Cardiac muscle cell (in vitro differentiated cells and primary cell): ENCODE measurements at regions not wholly inside any gene's neighbourhood (a gene's known extent, or its start where the extent isn't known, plus 50 kb on each side); places are given as distances from the start of the nearest gene placed in this dataset.

Source experiments
- DNase-seq, 2 donors: peaks; one replicate each; pipeline versions ENCODE4 v3.0.0 to v3.0.0-alpha.2; 2010 to 2017; ENCODE audit warnings: low read depth in 1 of 2, low spot score in 1 of 2
- H3K27ac ChIP-seq: fragments of 200-600 bp; sonication (generic); 2 replicates; pipeline ENCODE4 v1.5.1; 2016
- H3K27me3 ChIP-seq: fragments of 200-600 bp; sonication (generic); 2 replicates; pipeline ENCODE4 v1.6.0; 2016; ENCODE audit warnings: control low read depth
- H3K36me3 ChIP-seq: fragments of 200-600 bp; sonication (generic); 2 replicates; pipeline ENCODE4 v1.5.1; 2016; ENCODE audit warnings: control low read depth
- H3K4me1 ChIP-seq: fragments of 200-600 bp; sonication (generic); 2 replicates; pipeline ENCODE4 v1.8.1; 2017; ENCODE audit warnings: low read depth, mild to moderate bottlenecking, mixed run types
- H3K4me3 ChIP-seq: fragments of 200-600 bp; sonication (generic); 2 replicates; pipeline ENCODE4 v1.5.1; 2016; ENCODE audit warnings: mild to moderate bottlenecking
- H3K9me3 ChIP-seq: fragments of 200-600 bp; sonication (generic); 2 replicates; pipeline ENCODE4 v1.5.1; 2017; ENCODE audit warnings: low read depth, mild to moderate bottlenecking, control low read depth
- TF ChIP-seq, protein P1 (sequence below): IDR thresholded peaks from 2 replicates; pipeline ENCODE4 v1.5.1; 2012; ENCODE audit warnings: low read depth, mild to moderate bottlenecking, low read length

- TF ChIP-seq, protein P1, sequence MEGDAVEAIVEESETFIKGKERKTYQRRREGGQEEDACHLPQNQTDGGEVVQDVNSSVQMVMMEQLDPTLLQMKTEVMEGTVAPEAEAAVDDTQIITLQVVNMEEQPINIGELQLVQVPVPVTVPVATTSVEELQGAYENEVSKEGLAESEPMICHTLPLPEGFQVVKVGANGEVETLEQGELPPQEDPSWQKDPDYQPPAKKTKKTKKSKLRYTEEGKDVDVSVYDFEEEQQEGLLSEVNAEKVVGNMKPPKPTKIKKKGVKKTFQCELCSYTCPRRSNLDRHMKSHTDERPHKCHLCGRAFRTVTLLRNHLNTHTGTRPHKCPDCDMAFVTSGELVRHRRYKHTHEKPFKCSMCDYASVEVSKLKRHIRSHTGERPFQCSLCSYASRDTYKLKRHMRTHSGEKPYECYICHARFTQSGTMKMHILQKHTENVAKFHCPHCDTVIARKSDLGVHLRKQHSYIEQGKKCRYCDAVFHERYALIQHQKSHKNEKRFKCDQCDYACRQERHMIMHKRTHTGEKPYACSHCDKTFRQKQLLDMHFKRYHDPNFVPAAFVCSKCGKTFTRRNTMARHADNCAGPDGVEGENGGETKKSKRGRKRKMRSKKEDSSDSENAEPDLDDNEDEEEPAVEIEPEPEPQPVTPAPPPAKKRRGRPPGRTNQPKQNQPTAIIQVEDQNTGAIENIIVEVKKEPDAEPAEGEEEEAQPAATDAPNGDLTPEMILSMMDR: no peak
- Histone ChIP-seq H3K9me3 (no peaks in the 10 kb centered on the region), H3K27me3 (no peaks in the 10 kb centered on the region), H3K36me3 (no peaks in the 10 kb centered on the region), H3K27ac (no peak overlapping the region), H3K4me3 (no peak overlapping the region), H3K4me1 (peaks cover 2% of the 10 kb centered on the region)
- DNase-seq: no peak
Observed at GRCh38 chr6:164104432-164104831, 689.9 kb downstream of the QKI start.

- Histone ChIP-seq H3K27me3 (no peaks in the 10 kb centered on the region), H3K36me3 (no peaks in the 10 kb centered on the region), H3K27ac (no peak overlapping the region), H3K9me3 (no peaks in the 10 kb centered on the region), H3K4me3 (no peak overlapping the region), H3K4me1 (peaks cover 14% of the 10 kb centered on the region)
- TF ChIP-seq, protein P1: no peak
- DNase-seq: no peak
Observed at GRCh38 chr6:164102693-164103092, 688.2 kb downstream of the QKI start.

- TF ChIP-seq, protein P1: no peak
- Histone ChIP-seq H3K27ac (no peak overlapping the region), H3K36me3 (no peaks in the 10 kb centered on the region), H3K4me1 (peaks cover 16% of the 10 kb centered on the region), H3K4me3 (no peak overlapping the region), H3K27me3 (no peaks in the 10 kb centered on the region), H3K9me3 (no peaks in the 10 kb centered on the region)
- DNase-seq: no peak
Observed at GRCh38 chr6:164101859-164102258, 687.3 kb downstream of the QKI start.

GRCh38 chr6:164099269-164099865, 684.8 kb downstream of the QKI start:
- Histone ChIP-seq H3K4me3 (no peak overlapping the region), H3K4me1 (peaks cover 16% of the 10 kb centered on the region)

DNA sequence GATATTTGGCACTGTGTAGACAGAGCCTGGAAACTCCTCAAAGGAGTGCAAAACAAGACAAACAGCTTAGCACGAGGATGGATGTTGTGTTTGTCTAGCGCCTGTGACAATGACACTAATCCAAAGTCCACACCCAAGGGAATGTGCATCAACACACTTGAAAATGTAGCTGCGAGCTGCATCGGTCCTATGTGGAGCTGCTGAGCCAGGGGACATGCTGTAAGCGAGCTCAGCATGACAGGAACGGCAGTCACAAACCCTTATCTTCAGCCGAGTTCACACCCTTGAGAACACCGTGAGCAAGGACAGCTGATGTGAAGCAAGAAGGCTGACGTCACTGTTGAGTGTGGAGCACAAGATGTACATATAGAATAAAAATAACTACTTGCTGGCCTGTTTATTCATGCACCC, 684.3 kb downstream of the QKI start:
- peak overlapping the region; percentile 2 for H3K27ac ChIP-seq
- no peaks in the 10 kb centered on the region for H3K27me3 ChIP-seq
- peak; percentile 85 to 90 for DNase-seq
- peaks cover 16% of the 10 kb centered on the region for H3K4me1 ChIP-seq
- H3K4me3 ChIP-seq: no peak overlapping the region
- TF ChIP-seq, protein P1: no peak
- no peaks in the 10 kb centered on the region for H3K36me3 ChIP-seq
- no peaks in the 10 kb centered on the region for H3K9me3 ChIP-seq

More at GRCh38 chr6:164099269-164099865, 684.8 kb downstream of the QKI start:
- DNase-seq: no peak
- Histone ChIP-seq H3K36me3 (no peaks in the 10 kb centered on the region), H3K9me3 (no peaks in the 10 kb centered on the region), H3K27ac (peak overlapping the region; percentile 2), H3K27me3 (no peaks in the 10 kb centered on the region)
- TF ChIP-seq, protein P1: no peak
